ENCODE measurements at regions not wholly inside any gene's neighbourhood (a gene's known extent, or its start where the extent isn't known, plus 50 kb on each side); places are given as distances from the start of the nearest gene placed in this dataset.
"Not testable (repeated sequence)": the region's sequence is repeated elsewhere in the genome, so short reads cannot be mapped to it uniquely, and the experiment has no call there.

- POLR2A ChIA-PET; H3K4me3 ChIP-seq; DNase-seq (ENCODE audit: extremely low read depth in 1 of 4, low spot score in 3 of 4); BruUV-seq (replicated peaks); H3K4me1 ChIP-seq (replicated peaks in 1 of 2; ENCODE audit: control insufficient read depth in 2 of 2, insufficient read depth in 2 of 2, low read length in 2 of 2); FAIRE-seq; H3K9me3 ChIP-seq (replicated peaks; ENCODE audit: control insufficient read depth, insufficient read depth, low read depth, low read length); H3K4me2 ChIP-seq (ENCODE audit: insufficient read depth, low read length); in situ Hi-C loops (cut with MboI); H3K9me1 ChIP-seq (ENCODE audit: control insufficient read depth, insufficient read depth, low read length); H3K27me3 ChIP-seq (ENCODE audit: control insufficient read depth in 2 of 2, insufficient read depth in 2 of 2, low read length in 2 of 2); H3K9ac ChIP-seq (ENCODE audit: insufficient read depth in 1 of 2, low read depth in 2 of 2, low read length in 2 of 2); CTCF ChIA-PET (ENCODE audit: low intra/inter-chr PET ratio); H3K27ac ChIP-seq (ENCODE audit: extremely low read depth, low read depth, low read length); ATAC-seq; intact Hi-C loops (cut with micrococcal nuclease); H3K79me2 ChIP-seq (ENCODE audit: control insufficient read depth, insufficient read depth, low read length); H2AFZ ChIP-seq (ENCODE audit: low read depth, low read length); H4K20me1 ChIP-seq (replicated peaks; ENCODE audit: control insufficient read depth, insufficient read depth, low read length); H3K36me3 ChIP-seq (ENCODE audit: control insufficient read depth, insufficient read depth, low read length): not testable (repeated sequence)
- WGBS (ENCODE audit: insufficient coverage, low coverage, missing lambda C conversion rate): 0% methylated on average over 1 of the region's 1 CpG
These were observed 143.2 kb upstream of the ZNF519 start for GRCh38 chr18:14275391-14275790.

GRCh38 chr18:14265637-14266410 lies 133.6 kb upstream of the ZNF519 start:
- H3K9me1 ChIP-seq (ENCODE audit: control insufficient read depth, insufficient read depth, low read length); H3K9ac ChIP-seq (ENCODE audit: insufficient read depth in 1 of 2, low read depth in 2 of 2, low read length in 2 of 2); H4K20me1 ChIP-seq (replicated peaks; ENCODE audit: control insufficient read depth, insufficient read depth, low read length); H3K27me3 ChIP-seq (ENCODE audit: control insufficient read depth in 2 of 2, insufficient read depth in 2 of 2, low read length in 2 of 2); CTCF ChIA-PET (ENCODE audit: low intra/inter-chr PET ratio); ATAC-seq; H3K4me1 ChIP-seq (replicated peaks in 1 of 2; ENCODE audit: control insufficient read depth in 2 of 2, insufficient read depth in 2 of 2, low read length in 2 of 2); intact Hi-C loops (cut with micrococcal nuclease); in situ Hi-C loops (cut with MboI); H3K36me3 ChIP-seq (ENCODE audit: control insufficient read depth, insufficient read depth, low read length); POLR2A ChIA-PET; H3K4me3 ChIP-seq; FAIRE-seq; H3K27ac ChIP-seq (ENCODE audit: extremely low read depth, low read depth, low read length); DNase-seq (ENCODE audit: extremely low read depth in 1 of 4, low spot score in 3 of 4); H3K79me2 ChIP-seq (ENCODE audit: control insufficient read depth, insufficient read depth, low read length); BruUV-seq (replicated peaks); H3K9me3 ChIP-seq (replicated peaks; ENCODE audit: control insufficient read depth, insufficient read depth, low read depth, low read length); H2AFZ ChIP-seq (ENCODE audit: low read depth, low read length); H3K4me2 ChIP-seq (ENCODE audit: insufficient read depth, low read length): not testable (repeated sequence)
- 2% methylated on average over 6 of the region's 6 CpGs for WGBS (ENCODE audit: insufficient coverage, low coverage, missing lambda C conversion rate)

- H3K36me3 ChIP-seq (ENCODE audit: control insufficient read depth, insufficient read depth, low read length); H3K4me3 ChIP-seq; H2AFZ ChIP-seq (ENCODE audit: low read depth, low read length); BruUV-seq (replicated peaks); POLR2A ChIA-PET; H3K4me1 ChIP-seq (replicated peaks in 1 of 2; ENCODE audit: control insufficient read depth in 2 of 2, insufficient read depth in 2 of 2, low read length in 2 of 2); H3K4me2 ChIP-seq (ENCODE audit: insufficient read depth, low read length); DNase-seq (ENCODE audit: extremely low read depth in 1 of 4, low spot score in 3 of 4); CTCF ChIA-PET (ENCODE audit: low intra/inter-chr PET ratio); H3K79me2 ChIP-seq (ENCODE audit: control insufficient read depth, insufficient read depth, low read length); H3K27me3 ChIP-seq (ENCODE audit: control insufficient read depth in 2 of 2, insufficient read depth in 2 of 2, low read length in 2 of 2); H3K9me1 ChIP-seq (ENCODE audit: control insufficient read depth, insufficient read depth, low read length); ATAC-seq; H3K9ac ChIP-seq (ENCODE audit: insufficient read depth in 1 of 2, low read depth in 2 of 2, low read length in 2 of 2); H3K27ac ChIP-seq (ENCODE audit: extremely low read depth, low read depth, low read length); intact Hi-C loops (cut with micrococcal nuclease); H4K20me1 ChIP-seq (replicated peaks; ENCODE audit: control insufficient read depth, insufficient read depth, low read length); in situ Hi-C loops (cut with MboI); FAIRE-seq; H3K9me3 ChIP-seq (replicated peaks; ENCODE audit: control insufficient read depth, insufficient read depth, low read depth, low read length): not testable (repeated sequence)
- 0% methylated on average over 3 of the region's 3 CpGs for WGBS (ENCODE audit: insufficient coverage, low coverage, missing lambda C conversion rate)
These were observed 130.6 kb upstream of the ZNF519 start for GRCh38 chr18:14262786-14263185.

- FAIRE-seq; BruUV-seq (replicated peaks); H4K20me1 ChIP-seq (replicated peaks; ENCODE audit: control insufficient read depth, insufficient read depth, low read length); H2AFZ ChIP-seq (ENCODE audit: low read depth, low read length); H3K9me1 ChIP-seq (ENCODE audit: control insufficient read depth, insufficient read depth, low read length); H3K27ac ChIP-seq (ENCODE audit: extremely low read depth, low read depth, low read length); H3K4me2 ChIP-seq (ENCODE audit: insufficient read depth, low read length); CTCF ChIA-PET (ENCODE audit: low intra/inter-chr PET ratio); H3K4me1 ChIP-seq (replicated peaks in 1 of 2; ENCODE audit: control insufficient read depth in 2 of 2, insufficient read depth in 2 of 2, low read length in 2 of 2); ATAC-seq; H3K36me3 ChIP-seq (ENCODE audit: control insufficient read depth, insufficient read depth, low read length); H3K9ac ChIP-seq (ENCODE audit: insufficient read depth in 1 of 2, low read depth in 2 of 2, low read length in 2 of 2); DNase-seq (ENCODE audit: extremely low read depth in 1 of 4, low spot score in 3 of 4); H3K27me3 ChIP-seq (ENCODE audit: control insufficient read depth in 2 of 2, insufficient read depth in 2 of 2, low read length in 2 of 2); POLR2A ChIA-PET; H3K79me2 ChIP-seq (ENCODE audit: control insufficient read depth, insufficient read depth, low read length); intact Hi-C loops (cut with micrococcal nuclease); H3K9me3 ChIP-seq (replicated peaks; ENCODE audit: control insufficient read depth, insufficient read depth, low read depth, low read length); H3K4me3 ChIP-seq; in situ Hi-C loops (cut with MboI): not testable (repeated sequence)
- WGBS (ENCODE audit: insufficient coverage, low coverage, missing lambda C conversion rate): 4% methylated on average over 4 of the region's 5 CpGs
These were observed 117.9 kb upstream of the ZNF519 start for GRCh38 chr18:14250084-14250677.

Measured in K562 (cell line).